NCI-H128 (cell line): ENCODE measurements at regions not wholly inside any gene's neighbourhood (a gene's known extent, or its start where the extent isn't known, plus 50 kb on each side); places are given as distances from the start of the nearest gene placed in this dataset.

Experiments used
- DNase-seq: peaks from one replicate; lab custom pipeline; 2025; ENCODE audit not compliant: unreplicated experiment; lab: John Stamatoyannopoulos, UW

DNA sequence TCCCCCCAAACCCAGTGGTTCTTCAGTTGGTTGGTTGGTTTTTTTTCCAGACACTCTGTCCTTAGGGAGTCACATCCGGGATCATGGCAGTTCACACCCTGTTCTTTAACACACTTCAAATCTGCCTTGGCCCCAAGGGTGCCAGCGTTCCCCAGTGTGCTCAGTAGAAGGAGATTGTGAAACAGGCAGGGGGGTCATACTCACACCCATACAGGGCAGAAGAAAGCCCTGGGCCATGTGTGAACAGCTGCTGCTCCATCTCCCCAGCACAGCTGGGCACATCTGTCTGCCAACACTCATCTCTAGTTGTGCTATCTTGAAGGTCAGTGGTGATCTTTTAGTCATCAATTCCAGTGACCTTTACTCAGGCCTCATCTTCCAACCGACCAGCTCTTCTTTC lies 64.4 kb upstream of the FUT8 start:
- no peak for DNase-seq

- DNase-seq = no peak
Measured at GRCh38 chr14:65349100-65349499, 63.4 kb upstream of the FUT8 start.

GRCh38 chr14:65351493-65352194 lies 60.9 kb upstream of the FUT8 start:
- no peak for DNase-seq

- DNase-seq = no peak
Measured at GRCh38 chr14:65352964-65353530, 59.5 kb upstream of the FUT8 start.

DNA sequence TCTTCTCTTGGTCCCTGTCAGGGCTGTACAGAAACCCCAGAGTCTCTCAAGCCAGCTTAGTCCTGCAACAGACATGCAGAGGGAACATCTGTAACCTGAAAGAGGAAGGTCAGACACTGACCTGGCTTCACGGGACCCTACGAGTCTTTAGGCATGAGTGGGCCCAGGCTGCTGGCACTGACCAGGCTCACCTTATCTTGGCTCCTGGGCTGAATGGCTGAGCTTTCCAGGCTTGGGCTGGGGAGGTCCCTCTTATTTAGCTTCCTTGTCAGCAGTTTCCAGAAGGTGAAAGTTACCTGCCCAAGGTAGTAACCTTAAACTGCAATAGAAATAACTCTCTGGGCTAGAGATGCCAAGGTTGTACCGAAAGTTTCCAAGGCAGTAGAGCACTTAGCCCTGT lies 58.4 kb upstream of the FUT8 start:
- DNase-seq = no peak

GRCh38 chr14:65354715-65355114 lies 57.8 kb upstream of the FUT8 start:
- DNase-seq = no peak

GRCh38 chr14:65356327-65356836 lies 56.1 kb upstream of the FUT8 start:
- DNase-seq = no peak

- DNase-seq = no peak
Measured at GRCh38 chr14:65357113-65357512, 55.4 kb upstream of the FUT8 start.

DNA sequence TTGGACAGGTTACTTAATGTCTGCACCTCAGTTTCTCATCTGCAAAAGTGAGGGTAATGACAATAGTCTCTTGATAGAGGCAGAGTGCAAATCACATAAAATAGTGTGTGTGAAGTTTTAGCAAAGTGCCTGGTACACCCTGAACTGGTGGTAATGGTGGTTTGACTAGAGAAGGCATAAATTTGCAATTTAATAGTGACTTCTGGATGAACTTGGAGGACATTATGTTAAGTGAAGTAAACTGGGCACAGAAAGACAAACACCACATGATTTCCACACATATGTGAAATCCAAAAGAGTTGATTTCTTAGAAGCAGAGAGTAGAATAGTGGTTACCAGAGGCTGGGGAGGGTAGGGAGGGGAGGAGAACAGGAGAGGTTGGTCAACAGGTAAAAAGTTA lies 54.8 kb upstream of the FUT8 start:
- DNase-seq = no peak

GRCh38 chr14:65359503-65359902 lies 53.0 kb upstream of the FUT8 start:
- DNase-seq = no peak

GRCh38 chr14:65360144-65360784 lies 52.3 kb upstream of the FUT8 start:
- DNase-seq = no peak

- no peak for DNase-seq
Measured at GRCh38 chr14:65361920-65362319, 50.6 kb upstream of the FUT8 start.
